ENCODE measurements at regions not wholly inside any gene's neighbourhood (a gene's known extent, or its start where the extent isn't known, plus 50 kb on each side); places are given as distances from the start of the nearest gene placed in this dataset.

DNA sequence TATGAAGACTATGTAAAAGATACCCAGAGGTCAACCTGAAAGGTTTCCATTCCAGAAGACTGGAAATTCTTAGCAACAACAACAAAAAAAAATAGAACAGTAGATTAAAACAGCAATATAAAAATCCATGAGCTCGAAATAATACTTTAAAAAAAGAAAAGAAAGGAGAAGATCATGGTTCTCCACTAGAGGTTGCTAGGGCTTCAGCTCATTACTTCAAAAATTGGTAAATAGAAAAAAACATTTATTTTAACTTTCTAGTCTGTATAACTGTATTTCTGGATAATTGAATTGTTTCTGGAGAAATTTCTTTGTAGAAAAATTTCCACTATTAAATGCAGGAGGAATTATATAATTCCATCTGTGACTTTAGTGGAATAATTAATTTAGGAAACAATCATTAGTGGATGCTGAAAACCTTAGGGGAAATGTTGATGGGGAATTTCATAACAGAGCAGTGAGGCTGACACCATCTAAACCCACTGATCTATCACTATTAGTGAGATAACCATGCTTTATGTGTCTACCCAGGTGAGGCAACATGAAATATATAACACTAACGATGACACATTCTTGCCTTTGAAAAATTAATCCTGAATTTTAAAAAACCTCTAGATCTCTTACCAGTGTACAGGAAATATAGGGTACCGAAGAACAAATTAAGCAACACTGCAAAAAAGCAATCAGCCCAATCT, 62.5 kb upstream of the SNRK start:
- ATAC-seq, result peak in 2 of 4 donors; percentile 47 to 52
- TF ChIP-seq CTCF (IDR thresholded peaks at IDR 0.05), result peak in 1 of 4 donors; percentile 13
- 38 to 50% methylated on average over 3 of the region's 3 CpGs for WGBS, 2 donors
- intact Hi-C loops (cut with DNase I), result no loop called here
- Histone ChIP-seq H3K9me3 (no peaks in the 10 kb centered on the region), H3K27me3 (no peaks in the 10 kb centered on the region), H3K4me3 (no peak overlapping the region), H3K4me1 (peaks cover 0 to 6% (median 6%) of the 10 kb centered on the region in 3 donors), H3K36me3 (no peaks in the 10 kb centered on the region), H3K27ac (no peak overlapping the region)
- peak; percentile 47 for FAIRE-seq
- no peak for DNase-seq

- Histone ChIP-seq H3K27me3 (no peaks in the 10 kb centered on the region), H3K36me3 (no peaks in the 10 kb centered on the region), H3K4me3 (no peak overlapping the region), H3K27ac (no peak overlapping the region), H3K4me1 (peaks cover 0 to 6% (median 6%) of the 10 kb centered on the region in 3 donors), H3K9me3 (no peaks in the 10 kb centered on the region)
- intact Hi-C loops (cut with DNase I), result no loop called here
- no peak for FAIRE-seq
- 96 to 98% methylated on average over 4 of the region's 4 CpGs for WGBS, 2 donors
- no peak for ATAC-seq
- DNase-seq, result no peak
- TF ChIP-seq CTCF (IDR thresholded peaks at IDR 0.05), result no peak
Observed at GRCh38 chr3:43222590-43222989, 63.8 kb upstream of the SNRK start.

GRCh38 chr3:43221076-43221475, 65.3 kb upstream of the SNRK start:
- no peak for ATAC-seq
- H3K4me1 ChIP-seq, result peaks cover 0 to 6% (median 6%) of the 10 kb centered on the region in 3 donors
- H3K36me3 ChIP-seq, result no peaks in the 10 kb centered on the region
- no peak for TF ChIP-seq CTCF (IDR thresholded peaks at IDR 0.05)
- intact Hi-C loops (cut with DNase I), result no loop called here
- no peak overlapping the region for H3K27ac ChIP-seq
- no peak for FAIRE-seq
- H3K4me3 ChIP-seq, result no peak overlapping the region
- no peaks in the 10 kb centered on the region for H3K27me3 ChIP-seq
- WGBS, 2 donors, result 54 to 65% methylated on average over 6 of the region's 6 CpGs
- DNase-seq, result no peak
- H3K9me3 ChIP-seq, result no peaks in the 10 kb centered on the region

DNA sequence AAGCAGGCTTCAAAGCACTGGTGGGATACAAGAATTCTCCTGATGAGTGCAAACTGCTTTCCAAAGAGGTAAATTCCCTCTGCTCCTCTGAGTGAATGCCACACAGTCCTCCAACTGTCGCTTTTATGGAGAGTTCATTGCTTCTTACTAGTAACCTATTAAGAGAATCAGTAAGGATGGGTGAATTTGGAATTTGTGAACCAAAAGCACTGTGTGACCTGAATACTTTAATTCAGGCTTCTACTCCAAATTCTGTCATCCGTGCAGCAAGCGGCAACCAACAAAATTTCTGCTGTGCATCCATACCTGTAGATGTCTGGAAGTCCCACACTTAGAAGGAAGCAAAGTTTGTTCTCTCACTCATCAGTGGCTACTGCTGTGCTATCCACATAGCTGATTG, 66.7 kb upstream of the SNRK start:
- Histone ChIP-seq H3K27me3 (no peaks in the 10 kb centered on the region), H3K27ac (no peak overlapping the region), H3K9me3 (no peaks in the 10 kb centered on the region), H3K36me3 (no peaks in the 10 kb centered on the region), H3K4me3 (no peak overlapping the region), H3K4me1 (peaks cover 0 to 4% (median 1%) of the 10 kb centered on the region in 3 donors)
- TF ChIP-seq CTCF (IDR thresholded peaks at IDR 0.05), result no peak
- DNase-seq, result no peak
- intact Hi-C loops (cut with DNase I), result no loop called here
- WGBS, 2 donors, result 92 to 93% methylated on average over 3 of the region's 3 CpGs
- ATAC-seq, result no peak
- no peak for FAIRE-seq

GRCh38 chr3:43218921-43219320, 67.4 kb upstream of the SNRK start:
- no peak for FAIRE-seq
- H3K9me3 ChIP-seq, result no peaks in the 10 kb centered on the region
- no peak for TF ChIP-seq CTCF (IDR thresholded peaks at IDR 0.05)
- no peaks in the 10 kb centered on the region for H3K36me3 ChIP-seq
- no peaks in the 10 kb centered on the region for H3K27me3 ChIP-seq
- no peak overlapping the region for H3K27ac ChIP-seq
- no peaks in the 10 kb centered on the region for H3K4me1 ChIP-seq
- DNase-seq, result no peak
- WGBS, 2 donors, result 74 to 91% methylated on average over 2 of the region's 2 CpGs
- no peak for ATAC-seq
- H3K4me3 ChIP-seq, result no peak overlapping the region
- intact Hi-C loops (cut with DNase I), result no loop called here

Data from pancreas (tissue), 10 donors.